WERI-Rb-1 (cell line): ENCODE measurements at regions not wholly inside any gene's neighbourhood (a gene's known extent, or its start where the extent isn't known, plus 50 kb on each side); places are given as distances from the start of the nearest gene placed in this dataset.

Source experiments
- DNase-seq: peaks from one replicate; pipeline ENCODE4 v3.0.0-alpha.2; 2020
- H3K27ac ChIP-seq: fragments of 250-450 bp; sonication (Bioruptor Pico); 2 replicates; pipeline ENCODE4 v1.5.1; 2020; ENCODE audit warnings: mild to moderate bottlenecking, moderate library complexity
- H3K27me3 ChIP-seq: fragments of 250-450 bp; sonication (Bioruptor Pico); 2 replicates; pipeline ENCODE4 v1.5.1; 2021; ENCODE audit warnings: mild to moderate bottlenecking, low read depth, moderate library complexity; ENCODE audit not compliant: insufficient read depth, severe bottlenecking
- H3K36me3 ChIP-seq: fragments of 250-450 bp; sonication (Bioruptor Pico); 2 replicates; pipeline ENCODE4 v1.5.1; 2020; ENCODE audit warnings: mild to moderate bottlenecking, moderate library complexity
- H3K4me3 ChIP-seq: 2 replicates; pipeline ENCODE4 v1.5.1; 2011; ENCODE audit warnings: low read depth, mild to moderate bottlenecking, control low read depth, low read length
- H3K9me3 ChIP-seq: fragments of 250-450 bp; sonication (Bioruptor Pico); 2 replicates; pipeline ENCODE4 v1.5.1; 2021; ENCODE audit warnings: mild to moderate bottlenecking, moderate library complexity; ENCODE audit not compliant: severe bottlenecking
- CTCF ChIP-seq: IDR thresholded peaks from 2 replicates; pipeline ENCODE4 v1.5.1; 2011; ENCODE audit warnings: low read depth, mild to moderate bottlenecking, control low read depth, inconsistent platforms, low read length

GRCh38 chr12:29032446-29032845 lies 116.6 kb upstream of the FAR2 start:
- Histone ChIP-seq H3K27ac (no peak overlapping the region), H3K36me3 (no peaks in the 10 kb centered on the region), H3K4me3 (no peak overlapping the region), H3K9me3 (no peaks in the 10 kb centered on the region), H3K27me3 (no peaks in the 10 kb centered on the region)
- no peak for DNase-seq
- no peak for TF ChIP-seq CTCF

GRCh38 chr12:29033519-29033918 lies 115.6 kb upstream of the FAR2 start:
- H3K27me3 ChIP-seq: no peaks in the 10 kb centered on the region
- H3K4me3 ChIP-seq: no peak overlapping the region
- no peak for DNase-seq
- no peaks in the 10 kb centered on the region for H3K9me3 ChIP-seq
- no peaks in the 10 kb centered on the region for H3K36me3 ChIP-seq
- no peak overlapping the region for H3K27ac ChIP-seq
- TF ChIP-seq CTCF: no peak

- no peak overlapping the region for H3K27ac ChIP-seq
- H3K9me3 ChIP-seq: no peaks in the 10 kb centered on the region
- DNase-seq: no peak
- no peaks in the 10 kb centered on the region for H3K36me3 ChIP-seq
- no peak overlapping the region for H3K4me3 ChIP-seq
- no peaks in the 10 kb centered on the region for H3K27me3 ChIP-seq
- TF ChIP-seq CTCF: no peak
Observed at GRCh38 chr12:29035112-29035511, 114.0 kb upstream of the FAR2 start.

GRCh38 chr12:29039013-29039412 lies 110.1 kb upstream of the FAR2 start:
- DNase-seq: no peak
- H3K27me3 ChIP-seq: no peaks in the 10 kb centered on the region
- no peaks in the 10 kb centered on the region for H3K36me3 ChIP-seq
- TF ChIP-seq CTCF: no peak
- H3K27ac ChIP-seq: no peak overlapping the region
- no peak overlapping the region for H3K4me3 ChIP-seq
- H3K9me3 ChIP-seq: no peaks in the 10 kb centered on the region

- Histone ChIP-seq H3K36me3 (no peaks in the 10 kb centered on the region), H3K27me3 (no peaks in the 10 kb centered on the region), H3K4me3 (no peak overlapping the region), H3K9me3 (no peaks in the 10 kb centered on the region), H3K27ac (no peak overlapping the region)
- DNase-seq: no peak
- TF ChIP-seq CTCF: no peak
Observed at GRCh38 chr12:29041621-29042020, 107.5 kb upstream of the FAR2 start.

- no peak for DNase-seq
- no peaks in the 10 kb centered on the region for H3K27me3 ChIP-seq
- H3K36me3 ChIP-seq: no peaks in the 10 kb centered on the region
- no peaks in the 10 kb centered on the region for H3K9me3 ChIP-seq
- TF ChIP-seq CTCF: no peak
- no peak overlapping the region for H3K4me3 ChIP-seq
- H3K27ac ChIP-seq: no peak overlapping the region
Observed at GRCh38 chr12:29043069-29043468, 106.0 kb upstream of the FAR2 start.
